ENCODE measurements at regions not wholly inside any gene's neighbourhood (a gene's known extent, or its start where the extent isn't known, plus 50 kb on each side); places are given as distances from the start of the nearest gene placed in this dataset.

- Histone ChIP-seq H3K36me3 (ENCODE audit: control insufficient read depth in 2 of 2, insufficient read depth in 2 of 2, low read length in 1 of 2) (no peaks in the 10 kb centered on the region), H3K27ac (ENCODE audit: low read depth in 2 of 2, low read length in 1 of 2) (no peak overlapping the region), H3K4me3 (ENCODE audit: low read depth in 1 of 2, low read length in 2 of 2) (no peak overlapping the region), H3K4me1 (ENCODE audit: control insufficient read depth in 2 of 2, insufficient read depth in 2 of 2, low read length in 1 of 2) (peaks cover 0 to 2% of the 10 kb centered on the region in 2 donors), H3K9me3 (ENCODE audit: control insufficient read depth in 2 of 2, insufficient read depth in 1 of 2, low read depth in 1 of 2, low read length in 1 of 2) (no peaks in the 10 kb centered on the region), H3K27me3 (ENCODE audit: control insufficient read depth in 1 of 2, insufficient read depth in 2 of 2, low read length in 2 of 2) (no peaks in the 10 kb centered on the region)
- 54 to 61% methylated on average over 4 of the region's 4 CpGs for WGBS, 2 donors
Measured at GRCh38 chr10:56547163-56547562, 186.1 kb upstream of the ZWINT start.

DNA sequence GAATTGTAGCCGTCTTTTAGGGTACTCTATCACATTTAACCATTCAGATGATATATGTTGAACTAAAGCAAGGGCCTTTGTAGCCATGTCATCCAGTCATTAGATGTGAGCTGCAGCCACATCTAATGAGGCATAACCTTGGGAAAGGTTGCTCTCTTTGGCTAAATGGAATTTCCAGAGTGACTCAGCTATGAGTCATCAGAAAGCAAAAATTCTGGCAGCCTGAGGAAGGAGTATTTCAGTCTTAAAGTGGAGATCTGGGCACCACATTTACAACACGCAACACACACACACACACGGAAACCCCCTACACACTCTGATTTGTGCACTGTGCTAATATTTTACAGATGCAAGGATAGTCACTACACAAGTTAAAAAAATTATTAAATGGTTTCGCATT is 176.9 kb upstream of the ZWINT start:
- Histone ChIP-seq H3K4me1 (ENCODE audit: control insufficient read depth in 2 of 2, insufficient read depth in 2 of 2, low read length in 1 of 2) (no peaks in the 10 kb centered on the region), H3K36me3 (ENCODE audit: control insufficient read depth in 2 of 2, insufficient read depth in 2 of 2, low read length in 1 of 2) (no peaks in the 10 kb centered on the region), H3K9me3 (ENCODE audit: control insufficient read depth in 2 of 2, insufficient read depth in 1 of 2, low read depth in 1 of 2, low read length in 1 of 2) (no peaks in the 10 kb centered on the region), H3K4me3 (ENCODE audit: low read depth in 1 of 2, low read length in 2 of 2) (no peak overlapping the region), H3K27ac (ENCODE audit: low read depth in 2 of 2, low read length in 1 of 2) (no peak overlapping the region), H3K27me3 (ENCODE audit: control insufficient read depth in 1 of 2, insufficient read depth in 2 of 2, low read length in 2 of 2) (no peaks in the 10 kb centered on the region)
- WGBS, 2 donors: 62 to 73% methylated on average over 4 of the region's 4 CpGs

- Histone ChIP-seq H3K27me3 (ENCODE audit: control insufficient read depth in 1 of 2, insufficient read depth in 2 of 2, low read length in 2 of 2) (no peaks in the 10 kb centered on the region), H3K27ac (ENCODE audit: low read depth in 2 of 2, low read length in 1 of 2) (no peak overlapping the region), H3K4me3 (ENCODE audit: low read depth in 1 of 2, low read length in 2 of 2) (no peak overlapping the region), H3K9me3 (ENCODE audit: control insufficient read depth in 2 of 2, insufficient read depth in 1 of 2, low read depth in 1 of 2, low read length in 1 of 2) (no peaks in the 10 kb centered on the region), H3K36me3 (ENCODE audit: control insufficient read depth in 2 of 2, insufficient read depth in 2 of 2, low read length in 1 of 2) (no peaks in the 10 kb centered on the region), H3K4me1 (ENCODE audit: control insufficient read depth in 2 of 2, insufficient read depth in 2 of 2, low read length in 1 of 2) (no peaks in the 10 kb centered on the region)
- 68% methylated on average over 3 of the region's 3 CpGs for WGBS, 2 donors
Measured at GRCh38 chr10:56522166-56522565, 161.1 kb upstream of the ZWINT start.

DNA sequence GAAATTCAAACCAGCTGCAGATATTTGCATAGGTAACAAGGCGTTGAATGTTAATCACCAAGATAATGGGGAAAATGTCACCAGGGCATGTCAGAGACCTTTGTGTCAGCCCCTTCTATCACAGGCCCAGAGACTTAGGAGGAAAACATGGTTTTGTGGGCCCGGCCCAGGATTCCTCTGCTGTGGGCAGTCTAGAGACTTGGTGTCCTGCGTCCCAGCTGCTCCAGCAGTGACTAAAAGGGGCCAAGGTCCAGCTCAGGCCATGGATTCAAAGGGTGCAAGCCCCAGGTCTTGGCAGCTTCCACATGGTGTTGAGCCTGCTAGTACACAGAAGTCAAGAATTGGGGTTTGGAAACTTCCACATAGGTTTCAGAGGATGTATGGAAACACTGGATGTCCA is 147.5 kb upstream of the ZWINT start:
- Histone ChIP-seq H3K9me3 (ENCODE audit: control insufficient read depth in 2 of 2, insufficient read depth in 1 of 2, low read depth in 1 of 2, low read length in 1 of 2) (no peaks in the 10 kb centered on the region), H3K4me1 (ENCODE audit: control insufficient read depth in 2 of 2, insufficient read depth in 2 of 2, low read length in 1 of 2) (no peaks in the 10 kb centered on the region), H3K27ac (ENCODE audit: low read depth in 2 of 2, low read length in 1 of 2) (no peak overlapping the region), H3K36me3 (ENCODE audit: control insufficient read depth in 2 of 2, insufficient read depth in 2 of 2, low read length in 1 of 2) (no peaks in the 10 kb centered on the region), H3K4me3 (ENCODE audit: low read depth in 1 of 2, low read length in 2 of 2) (no peak overlapping the region), H3K27me3 (ENCODE audit: control insufficient read depth in 1 of 2, insufficient read depth in 2 of 2, low read length in 2 of 2) (no peaks in the 10 kb centered on the region)
- WGBS, 2 donors: 83 to 84% methylated on average over 3 of the region's 3 CpGs

- 75 to 83% methylated on average over 3 of the region's 3 CpGs for WGBS, 2 donors
Measured at GRCh38 chr10:56507033-56507432, 146.0 kb upstream of the ZWINT start.

GRCh38 chr10:56505555-56505954 is 144.5 kb upstream of the ZWINT start:
- 82 to 88% methylated on average over 3 of the region's 3 CpGs for WGBS, 2 donors

More at GRCh38 chr10:56507033-56507432, 146.0 kb upstream of the ZWINT start:
- Histone ChIP-seq H3K4me1 (ENCODE audit: control insufficient read depth in 2 of 2, insufficient read depth in 2 of 2, low read length in 1 of 2) (no peaks in the 10 kb centered on the region), H3K36me3 (ENCODE audit: control insufficient read depth in 2 of 2, insufficient read depth in 2 of 2, low read length in 1 of 2) (no peaks in the 10 kb centered on the region), H3K27ac (ENCODE audit: low read depth in 2 of 2, low read length in 1 of 2) (no peak overlapping the region), H3K4me3 (ENCODE audit: low read depth in 1 of 2, low read length in 2 of 2) (no peak overlapping the region), H3K9me3 (ENCODE audit: control insufficient read depth in 2 of 2, insufficient read depth in 1 of 2, low read depth in 1 of 2, low read length in 1 of 2) (no peaks in the 10 kb centered on the region), H3K27me3 (ENCODE audit: control insufficient read depth in 1 of 2, insufficient read depth in 2 of 2, low read length in 2 of 2) (no peaks in the 10 kb centered on the region)

DNA sequence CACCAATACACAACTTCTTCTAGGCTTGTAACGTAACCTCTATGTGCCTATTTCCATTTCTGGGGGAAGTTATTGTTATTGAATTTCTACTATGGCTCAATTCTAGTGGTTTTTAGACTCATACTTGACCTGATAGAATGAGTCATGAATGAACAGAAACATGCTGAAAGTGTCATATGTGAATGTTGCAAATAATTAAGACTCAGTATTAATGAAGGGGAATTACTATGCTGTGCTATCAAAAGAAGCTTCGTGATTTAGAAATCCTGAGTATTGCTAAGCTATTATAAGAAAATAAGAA is 135.1 kb upstream of the ZWINT start:
- no peak overlapping the region for H3K4me3 ChIP-seq (ENCODE audit: low read depth in 1 of 2, low read length in 2 of 2)
- H3K27ac ChIP-seq (ENCODE audit: low read depth in 2 of 2, low read length in 1 of 2): no peak overlapping the region
- no peaks in the 10 kb centered on the region for H3K27me3 ChIP-seq (ENCODE audit: control insufficient read depth in 1 of 2, insufficient read depth in 2 of 2, low read length in 2 of 2)
- H3K4me1 ChIP-seq (ENCODE audit: control insufficient read depth in 2 of 2, insufficient read depth in 2 of 2, low read length in 1 of 2): no peaks in the 10 kb centered on the region
- no peaks in the 10 kb centered on the region for H3K36me3 ChIP-seq (ENCODE audit: control insufficient read depth in 2 of 2, insufficient read depth in 2 of 2, low read length in 1 of 2)
- H3K9me3 ChIP-seq (ENCODE audit: control insufficient read depth in 2 of 2, insufficient read depth in 1 of 2, low read depth in 1 of 2, low read length in 1 of 2): no peaks in the 10 kb centered on the region
- 72 to 80% methylated on average over 2 of the region's 2 CpGs for WGBS, 2 donors

More at GRCh38 chr10:56505555-56505954, 144.5 kb upstream of the ZWINT start:
- no peaks in the 10 kb centered on the region for H3K27me3 ChIP-seq (ENCODE audit: control insufficient read depth in 1 of 2, insufficient read depth in 2 of 2, low read length in 2 of 2)
- no peak overlapping the region for H3K4me3 ChIP-seq (ENCODE audit: low read depth in 1 of 2, low read length in 2 of 2)
- no peak overlapping the region for H3K27ac ChIP-seq (ENCODE audit: low read depth in 2 of 2, low read length in 1 of 2)
- H3K36me3 ChIP-seq (ENCODE audit: control insufficient read depth in 2 of 2, insufficient read depth in 2 of 2, low read length in 1 of 2): no peaks in the 10 kb centered on the region
- H3K4me1 ChIP-seq (ENCODE audit: control insufficient read depth in 2 of 2, insufficient read depth in 2 of 2, low read length in 1 of 2): no peaks in the 10 kb centered on the region
- no peaks in the 10 kb centered on the region for H3K9me3 ChIP-seq (ENCODE audit: control insufficient read depth in 2 of 2, insufficient read depth in 1 of 2, low read depth in 1 of 2, low read length in 1 of 2)

- H3K27ac ChIP-seq (ENCODE audit: low read depth in 2 of 2, low read length in 1 of 2): no peak overlapping the region
- no peaks in the 10 kb centered on the region for H3K27me3 ChIP-seq (ENCODE audit: control insufficient read depth in 1 of 2, insufficient read depth in 2 of 2, low read length in 2 of 2)
- no peaks in the 10 kb centered on the region for H3K4me1 ChIP-seq (ENCODE audit: control insufficient read depth in 2 of 2, insufficient read depth in 2 of 2, low read length in 1 of 2)
- no peak overlapping the region for H3K4me3 ChIP-seq (ENCODE audit: low read depth in 1 of 2, low read length in 2 of 2)
- no peaks in the 10 kb centered on the region for H3K36me3 ChIP-seq (ENCODE audit: control insufficient read depth in 2 of 2, insufficient read depth in 2 of 2, low read length in 1 of 2)
- no peaks in the 10 kb centered on the region for H3K9me3 ChIP-seq (ENCODE audit: control insufficient read depth in 2 of 2, insufficient read depth in 1 of 2, low read depth in 1 of 2, low read length in 1 of 2)
- WGBS, 2 donors: 74 to 85% methylated on average over 3 of the region's 3 CpGs
Measured at GRCh38 chr10:56487746-56488145, 126.7 kb upstream of the ZWINT start.

- no peaks in the 10 kb centered on the region for H3K36me3 ChIP-seq (ENCODE audit: control insufficient read depth in 2 of 2, insufficient read depth in 2 of 2, low read length in 1 of 2)
- no peak overlapping the region for H3K27ac ChIP-seq (ENCODE audit: low read depth in 2 of 2, low read length in 1 of 2)
- no peaks in the 10 kb centered on the region for H3K27me3 ChIP-seq (ENCODE audit: control insufficient read depth in 1 of 2, insufficient read depth in 2 of 2, low read length in 2 of 2)
- H3K4me3 ChIP-seq (ENCODE audit: low read depth in 1 of 2, low read length in 2 of 2): no peak overlapping the region
- H3K4me1 ChIP-seq (ENCODE audit: control insufficient read depth in 2 of 2, insufficient read depth in 2 of 2, low read length in 1 of 2): no peaks in the 10 kb centered on the region
- WGBS, 2 donors: 62 to 66% methylated on average over 3 of the region's 3 CpGs
- no peaks in the 10 kb centered on the region for H3K9me3 ChIP-seq (ENCODE audit: control insufficient read depth in 2 of 2, insufficient read depth in 1 of 2, low read depth in 1 of 2, low read length in 1 of 2)
Measured at GRCh38 chr10:56481521-56482091, 120.5 kb upstream of the ZWINT start.

DNA sequence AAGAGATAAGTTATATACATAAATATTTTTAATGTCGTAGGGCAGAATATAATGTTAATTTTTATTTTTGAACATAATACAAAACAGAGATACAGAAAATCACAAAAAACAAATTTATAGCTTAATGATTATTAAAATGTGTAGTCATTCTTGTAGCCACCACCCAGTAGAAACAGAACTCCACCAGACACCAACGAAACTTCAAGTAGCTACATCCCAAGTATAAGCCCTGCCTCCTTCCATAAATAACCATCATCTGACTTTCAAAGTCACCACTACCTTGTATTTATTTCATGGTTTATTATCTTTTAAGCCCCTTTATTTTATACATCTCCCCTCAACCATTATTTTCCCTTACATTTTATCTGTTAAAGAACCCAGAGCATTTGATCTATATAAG is 111.9 kb upstream of the ZWINT start:
- 84 to 85% methylated on average over 2 of the region's 2 CpGs for WGBS, 2 donors
- H3K4me3 ChIP-seq (ENCODE audit: low read depth in 1 of 2, low read length in 2 of 2): no peak overlapping the region

More for the DNA sequence above, 111.9 kb upstream of the ZWINT start:
- Histone ChIP-seq H3K27me3 (ENCODE audit: control insufficient read depth in 1 of 2, insufficient read depth in 2 of 2, low read length in 2 of 2) (no peaks in the 10 kb centered on the region), H3K27ac (ENCODE audit: low read depth in 2 of 2, low read length in 1 of 2) (no peak overlapping the region), H3K4me1 (ENCODE audit: control insufficient read depth in 2 of 2, insufficient read depth in 2 of 2, low read length in 1 of 2) (no peaks in the 10 kb centered on the region), H3K9me3 (ENCODE audit: control insufficient read depth in 2 of 2, insufficient read depth in 1 of 2, low read depth in 1 of 2, low read length in 1 of 2) (no peaks in the 10 kb centered on the region), H3K36me3 (ENCODE audit: control insufficient read depth in 2 of 2, insufficient read depth in 2 of 2, low read length in 1 of 2) (no peaks in the 10 kb centered on the region)

Measured in esophagus (tissue), 2 donors.